NCI-H2107 treated with DMSO at 0.1 percent for 48 hours (cell line): ENCODE measurements at regions not wholly inside any gene's neighbourhood (a gene's known extent, or its start where the extent isn't known, plus 50 kb on each side); places are given as distances from the start of the nearest gene placed in this dataset.
A peak's percentile ranks its signal among the peaks of the same experiment; 100 is the strongest.
"Not testable (repeated sequence)": the region's sequence is repeated elsewhere in the genome, so short reads cannot be mapped to it uniquely, and the experiment has no call there.

ENCODE experiments used
- DNase-seq: peaks from one replicate; lab custom pipeline; 2025; ENCODE audit not compliant: unreplicated experiment; lab: John Stamatoyannopoulos, UW

GRCh38 chr7:82701949-82702348, 258.4 kb upstream of the CACNA2D1 start:
- no peak for DNase-seq

GRCh38 chr7:82700741-82701140, 257.2 kb upstream of the CACNA2D1 start:
- DNase-seq = no peak

- no peak for DNase-seq
Observed at GRCh38 chr7:82699773-82700186, 256.2 kb upstream of the CACNA2D1 start.

GRCh38 chr7:82697897-82698296, 254.3 kb upstream of the CACNA2D1 start:
- DNase-seq = no peak

- no peak for DNase-seq
Observed at GRCh38 chr7:82696631-82697030, 253.1 kb upstream of the CACNA2D1 start.

- DNase-seq = no peak
Observed at GRCh38 chr7:82694022-82694421, 250.4 kb upstream of the CACNA2D1 start.

- DNase-seq = no peak
Observed at GRCh38 chr7:82690929-82691328, 247.4 kb upstream of the CACNA2D1 start.

- no peak for DNase-seq
Observed at GRCh38 chr7:82685214-82685613, 241.6 kb upstream of the CACNA2D1 start.

GRCh38 chr7:82678716-82679115, 235.1 kb upstream of the CACNA2D1 start:
- no peak for DNase-seq

GRCh38 chr7:82678259-82678658, 234.7 kb upstream of the CACNA2D1 start:
- no peak for DNase-seq

GRCh38 chr7:82677493-82677892, 233.9 kb upstream of the CACNA2D1 start:
- DNase-seq = peak; percentile 5

- no peak for DNase-seq
Observed at GRCh38 chr7:82676777-82677463, 233.3 kb upstream of the CACNA2D1 start.

GRCh38 chr7:82675396-82675795, 231.8 kb upstream of the CACNA2D1 start:
- no peak for DNase-seq

- no peak for DNase-seq
Observed at GRCh38 chr7:82674268-82674667, 230.7 kb upstream of the CACNA2D1 start.

- DNase-seq = no peak
Observed at GRCh38 chr7:82672078-82672477, 228.5 kb upstream of the CACNA2D1 start.

GRCh38 chr7:82669141-82669540, 225.6 kb upstream of the CACNA2D1 start:
- no peak for DNase-seq

GRCh38 chr7:82668676-82669075, 225.1 kb upstream of the CACNA2D1 start:
- DNase-seq = no peak

GRCh38 chr7:82665966-82666507, 222.5 kb upstream of the CACNA2D1 start:
- no peak for DNase-seq

- no peak for DNase-seq
Observed at GRCh38 chr7:82655965-82656364, 212.4 kb upstream of the CACNA2D1 start.

GRCh38 chr7:82650095-82650494, 206.5 kb upstream of the CACNA2D1 start:
- DNase-seq = not testable (repeated sequence)

GRCh38 chr7:82633592-82633991, 190.0 kb upstream of the CACNA2D1 start:
- DNase-seq = no peak

- no peak for DNase-seq
Observed at GRCh38 chr7:82631998-82632397, 188.4 kb upstream of the CACNA2D1 start.

- no peak for DNase-seq
Observed at GRCh38 chr7:82629583-82629982, 186.0 kb upstream of the CACNA2D1 start.
